GM18502 (cell line): ENCODE measurements at regions not wholly inside any gene's neighbourhood (a gene's known extent, or its start where the extent isn't known, plus 50 kb on each side); places are given as distances from the start of the nearest gene placed in this dataset.
"Not testable (repeated sequence)": the region's sequence is repeated elsewhere in the genome, so short reads cannot be mapped to it uniquely, and the experiment has no call there.

Experiments
- ATAC-seq: cut with Tn5 transposase; IDR thresholded peaks from one replicate; pipeline ENCODE4 v1.9.1; 2021; ENCODE audit warnings: mild to moderate bottlenecking; ENCODE audit not compliant: unreplicated experiment, poor library complexity

DNA sequence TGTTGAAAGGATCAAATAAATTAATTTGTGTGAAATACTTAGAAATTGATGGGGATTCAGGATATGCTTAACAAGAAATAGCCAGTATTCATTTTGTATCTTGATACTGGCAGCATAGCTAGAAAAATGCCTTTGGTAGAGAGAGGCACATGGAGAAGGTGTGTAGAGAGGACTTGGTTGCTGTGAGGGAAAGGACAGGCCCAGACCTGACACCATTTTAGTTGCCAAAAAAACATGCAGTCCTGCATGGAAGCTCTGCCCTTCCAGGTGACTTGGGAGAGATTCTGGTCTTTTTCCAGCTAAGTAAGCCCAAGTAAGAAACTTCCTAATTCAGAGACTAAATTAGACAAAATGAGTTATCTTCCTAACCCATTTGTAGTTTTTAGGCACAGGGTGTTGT, 335.0 kb downstream of the RFC3 start:
- no peak for ATAC-seq

DNA sequence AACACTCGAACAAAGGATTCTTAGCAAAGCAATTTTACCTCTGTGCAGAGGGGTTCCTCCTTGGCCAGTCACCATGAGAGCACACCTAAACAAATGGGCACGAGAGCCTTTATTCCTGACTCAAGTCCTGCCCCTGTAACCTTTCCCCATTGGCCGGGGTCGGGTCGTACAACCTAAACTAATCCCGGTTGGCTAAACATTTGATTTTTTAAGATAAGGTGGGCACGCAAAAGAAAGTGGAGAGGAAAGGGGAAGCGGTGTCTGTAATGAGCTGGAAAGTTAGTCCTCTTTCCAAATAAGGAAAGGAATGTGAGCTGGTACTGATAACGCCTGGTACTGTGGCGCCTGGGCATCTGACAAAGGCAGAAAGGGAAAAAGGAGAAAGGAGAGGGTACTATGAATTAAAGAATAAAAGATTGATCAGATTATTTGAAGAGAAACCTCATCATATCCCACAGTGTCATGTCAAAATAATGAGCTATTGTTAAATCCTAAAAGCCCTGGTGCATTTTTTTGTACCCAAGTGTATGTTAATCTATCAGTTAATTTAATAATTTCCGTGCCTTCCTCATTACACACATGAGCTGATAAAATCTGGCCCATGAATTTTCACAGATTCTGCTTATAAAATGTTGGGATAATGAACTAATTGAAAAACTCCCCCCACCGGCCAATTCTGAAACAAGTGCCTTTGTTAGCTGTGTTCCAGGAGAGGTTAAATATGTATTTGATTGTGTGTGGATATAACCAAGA, 335.7 kb downstream of the RFC3 start:
- no peak for ATAC-seq

- no peak for ATAC-seq
Observed at GRCh38 chr13:34155931-34156607, 338.1 kb downstream of the RFC3 start.

DNA sequence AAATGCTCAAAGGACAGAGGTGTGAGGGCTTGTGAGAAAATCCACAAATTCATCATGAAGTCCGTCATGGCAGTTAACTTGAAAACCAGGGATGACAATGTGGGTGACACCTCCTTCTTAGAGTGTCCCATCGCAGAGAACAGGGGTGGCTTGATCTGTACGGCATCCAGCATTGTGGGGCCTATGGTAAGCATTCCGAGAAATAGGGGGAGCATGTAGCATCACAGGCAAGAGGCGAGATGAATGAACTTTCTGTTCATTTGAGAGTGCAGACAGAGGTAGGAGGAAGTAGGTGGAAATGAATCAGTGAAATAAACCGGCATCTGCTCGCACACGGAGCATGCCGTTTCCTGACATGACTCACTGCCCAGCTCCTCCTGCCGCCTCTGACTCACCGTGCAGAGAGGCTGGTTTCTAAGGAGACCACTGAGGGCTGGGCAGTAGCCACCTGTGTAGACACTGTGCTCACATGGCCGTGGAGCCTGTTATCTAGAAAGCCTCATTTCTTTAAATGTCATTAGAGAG, 339.0 kb downstream of the RFC3 start:
- ATAC-seq = peak; percentile 100

DNA sequence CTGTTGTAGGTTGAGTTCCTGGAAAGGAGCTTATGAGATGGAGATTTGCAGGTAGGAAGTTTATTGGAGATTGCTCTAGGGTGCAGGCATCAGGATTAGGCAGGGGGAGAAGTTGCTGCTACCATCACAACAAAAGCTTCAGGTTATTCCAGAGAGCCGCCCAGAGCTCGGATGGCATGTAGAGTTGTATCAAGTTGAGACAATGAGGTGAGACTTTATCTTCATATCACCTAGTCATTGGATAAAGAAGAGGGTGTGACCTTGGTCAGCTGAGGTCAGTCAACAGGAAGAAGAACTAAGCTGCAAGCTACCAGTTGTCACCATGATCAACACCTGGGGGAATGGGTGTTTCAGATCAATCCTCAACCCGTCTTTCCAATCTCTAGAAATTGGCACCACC, 342.0 kb downstream of the RFC3 start:
- no peak for ATAC-seq

DNA sequence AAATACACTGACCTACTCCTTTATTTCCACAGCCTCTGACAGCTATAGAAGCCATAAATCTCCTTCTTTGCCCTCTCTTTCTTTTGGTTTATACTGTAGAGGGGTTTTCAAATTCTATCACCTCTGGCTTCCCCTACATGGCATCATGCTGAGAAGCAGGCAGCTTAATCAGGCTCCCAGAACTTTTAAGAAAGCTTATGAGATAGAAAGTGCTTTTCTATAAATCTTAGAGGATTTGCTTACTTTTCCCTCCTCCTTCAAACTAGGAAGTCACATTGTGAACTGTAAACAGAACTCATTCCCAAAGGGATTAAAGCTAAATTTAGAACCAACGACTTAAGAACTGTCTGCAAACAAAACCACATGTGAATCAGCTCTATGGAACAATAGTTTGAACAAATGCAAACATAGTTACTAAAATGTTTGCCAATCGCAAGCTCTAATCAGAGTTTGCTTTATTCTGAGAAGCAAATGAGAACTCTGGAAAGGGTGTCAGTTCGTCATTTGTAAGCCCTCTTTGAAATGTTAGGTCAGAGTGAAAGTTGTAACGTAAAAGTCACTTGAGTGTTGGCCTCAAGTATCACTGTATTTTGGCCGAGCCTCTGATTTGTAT, 344.1 kb downstream of the RFC3 start:
- ATAC-seq = no peak

DNA sequence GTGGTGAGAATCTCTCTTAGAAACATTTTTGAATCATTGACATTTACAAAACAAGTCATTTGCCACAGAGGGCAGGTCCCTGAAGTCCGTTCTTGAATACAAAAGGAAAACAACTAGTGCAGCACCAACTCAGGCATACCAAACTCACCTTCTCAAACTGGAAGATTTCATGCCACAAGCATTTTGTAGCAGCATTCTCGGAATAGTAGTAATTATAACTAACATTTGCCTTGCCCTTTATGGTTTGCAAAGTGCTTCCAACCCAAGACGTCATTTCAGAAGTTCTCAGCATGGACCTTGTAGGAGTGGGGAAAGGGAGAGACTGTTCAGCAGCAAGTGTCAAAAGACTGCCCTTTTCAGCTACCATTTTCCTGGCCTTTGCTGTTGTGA, 344.6 kb downstream of the RFC3 start:
- no peak for ATAC-seq

- no peak for ATAC-seq
Observed at GRCh38 chr13:34164582-34164981, 346.6 kb downstream of the RFC3 start.

GRCh38 chr13:34165158-34165557, 347.2 kb downstream of the RFC3 start:
- no peak for ATAC-seq

GRCh38 chr13:34166406-34166805, 348.5 kb downstream of the RFC3 start:
- no peak for ATAC-seq

- no peak for ATAC-seq
Observed at GRCh38 chr13:34167347-34167746, 349.4 kb downstream of the RFC3 start.

GRCh38 chr13:34172048-34172447, 354.1 kb downstream of the RFC3 start:
- ATAC-seq = no peak

DNA sequence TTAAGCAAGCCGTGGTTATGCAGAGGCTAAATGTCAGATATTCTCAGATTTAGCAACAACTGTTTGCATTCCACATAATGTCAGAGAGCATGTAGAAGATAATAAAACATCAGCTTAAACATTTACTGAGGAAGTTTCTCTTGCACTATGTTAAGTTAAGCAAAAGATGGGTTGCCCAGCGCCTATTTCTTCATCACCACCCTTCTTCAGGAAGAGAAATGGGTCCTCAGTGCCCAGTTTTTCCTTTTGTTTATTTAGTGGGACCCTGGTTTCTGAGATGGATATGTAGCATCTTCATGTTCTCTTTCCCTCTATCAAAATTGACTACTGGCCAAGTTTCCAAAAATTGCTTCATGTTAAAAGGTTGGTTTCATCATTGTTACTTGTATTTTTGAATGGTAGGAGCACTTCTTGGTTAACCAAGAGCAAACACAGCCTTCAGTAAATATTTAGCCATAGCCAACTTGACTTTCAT, 356.8 kb downstream of the RFC3 start:
- ATAC-seq = no peak

DNA sequence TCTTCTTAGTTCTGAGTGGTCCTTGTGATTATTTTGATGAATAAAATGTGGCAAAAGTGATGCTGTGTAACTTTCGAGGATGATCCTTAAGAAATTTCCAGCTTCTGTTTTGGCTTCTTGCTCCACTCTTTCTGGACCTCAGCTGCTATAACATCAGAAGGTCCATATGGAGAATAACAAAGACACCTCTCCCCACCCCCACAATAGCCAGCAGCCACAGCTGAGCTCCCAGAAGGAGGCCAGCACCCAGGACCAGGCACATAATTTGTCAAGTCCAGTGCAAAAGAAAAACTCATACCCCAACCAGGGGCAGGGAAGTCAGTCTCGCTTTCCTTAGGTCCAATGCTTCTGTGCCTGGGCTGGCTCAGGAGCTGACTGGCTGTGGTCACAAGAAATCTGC, 357.6 kb downstream of the RFC3 start:
- no peak for ATAC-seq

DNA sequence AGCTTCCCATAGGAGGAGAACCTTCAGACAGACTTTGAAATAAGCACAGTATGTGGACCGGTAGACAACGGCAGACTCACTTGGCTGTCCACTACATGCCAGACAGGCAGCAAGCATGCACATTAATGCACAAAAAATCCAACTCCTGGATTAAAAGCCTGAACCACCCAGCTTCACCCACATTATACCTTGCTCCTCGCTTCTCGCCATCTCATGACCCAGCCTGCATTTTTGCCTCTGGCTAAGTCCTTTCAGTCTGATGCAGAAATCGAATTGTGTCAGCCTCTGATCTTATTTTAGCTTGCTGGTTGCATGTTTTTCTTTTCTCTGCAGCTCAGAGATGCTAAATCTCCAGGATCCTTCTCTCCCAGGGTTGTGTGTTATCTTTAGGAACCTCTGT, 358.7 kb downstream of the RFC3 start:
- no peak for ATAC-seq

GRCh38 chr13:34179481-34179880, 361.5 kb downstream of the RFC3 start:
- ATAC-seq = no peak

DNA sequence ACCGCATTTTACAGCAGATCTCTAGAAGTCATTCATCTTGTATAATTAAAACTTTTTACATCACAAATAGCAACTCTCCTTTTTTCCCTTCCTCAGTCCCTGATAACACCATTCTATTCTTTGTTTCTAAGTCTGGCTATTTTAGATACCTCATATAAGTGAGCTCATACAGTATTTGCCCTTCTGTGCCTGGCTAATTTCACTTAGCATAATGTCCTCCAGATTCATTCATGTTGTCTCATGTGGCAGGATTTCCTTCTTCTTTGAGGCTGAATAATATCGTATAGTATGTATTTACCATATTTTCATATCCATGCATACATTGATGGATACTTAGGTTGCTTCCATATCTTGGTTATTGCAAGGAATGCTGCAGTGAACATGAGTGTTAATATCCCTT, 362.0 kb downstream of the RFC3 start:
- ATAC-seq = no peak

DNA sequence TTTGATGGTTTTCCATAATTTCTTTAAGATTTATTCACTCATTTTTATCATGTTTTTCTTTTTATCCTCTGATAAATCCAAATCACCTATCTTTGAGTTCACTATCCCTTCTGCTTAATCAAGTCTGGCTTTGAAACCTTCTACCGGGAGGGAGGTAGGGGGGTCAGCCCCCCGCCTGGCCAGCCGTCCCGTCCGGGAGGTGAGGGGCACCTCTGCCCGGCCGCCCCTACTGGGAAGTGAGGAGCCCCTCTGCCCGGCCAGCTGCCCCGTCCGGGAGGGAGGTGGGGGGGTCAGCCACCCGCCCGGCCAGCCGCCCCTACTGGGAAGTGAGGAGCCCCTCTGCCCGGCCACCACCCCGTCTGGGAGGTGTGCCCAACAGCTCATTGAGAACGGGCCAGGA, 363.3 kb downstream of the RFC3 start:
- not testable (repeated sequence) for ATAC-seq

GRCh38 chr13:34189946-34190345, 372.0 kb downstream of the RFC3 start:
- ATAC-seq = no peak

GRCh38 chr13:34201050-34201913, 383.3 kb downstream of the RFC3 start:
- no peak for ATAC-seq
